LNCAP (cell line): ENCODE measurements at regions not wholly inside any gene's neighbourhood (a gene's known extent, or its start where the extent isn't known, plus 50 kb on each side); places are given as distances from the start of the nearest gene placed in this dataset.

Experiments
- CTCF ChIP-seq: fragments of 450-650 bp; IDR thresholded peaks from 2 replicates; pipeline ENCODE4 v1.5.1; 2017; ENCODE audit warnings: mild to moderate bottlenecking

GRCh38 chr1:104791030-104791429 lies 1041.3 kb downstream of the AMY1C start:
- TF ChIP-seq CTCF: no peak

- TF ChIP-seq CTCF: no peak
These were observed 1044.3 kb downstream of the AMY1C start for GRCh38 chr1:104794035-104794434.

GRCh38 chr1:104795931-104796330 lies 1046.2 kb downstream of the AMY1C start:
- TF ChIP-seq CTCF: no peak

- no peak for TF ChIP-seq CTCF
These were observed 1048.3 kb downstream of the AMY1C start for GRCh38 chr1:104797982-104798381.

GRCh38 chr1:104801344-104801743 lies 1051.6 kb downstream of the AMY1C start:
- no peak for TF ChIP-seq CTCF

- no peak for TF ChIP-seq CTCF
These were observed 1054.4 kb downstream of the AMY1C start for GRCh38 chr1:104804147-104804546.

- TF ChIP-seq CTCF: no peak
These were observed 1057.9 kb downstream of the AMY1C start for GRCh38 chr1:104807590-104807989.

GRCh38 chr1:104825401-104825800 lies 1075.7 kb downstream of the AMY1C start:
- TF ChIP-seq CTCF: no peak
